Uterus (tissue), 3 donors: ENCODE measurements at regions not wholly inside any gene's neighbourhood (a gene's known extent, or its start where the extent isn't known, plus 50 kb on each side); places are given as distances from the start of the nearest gene placed in this dataset.
"Not testable (repeated sequence)": the region's sequence is repeated elsewhere in the genome, so short reads cannot be mapped to it uniquely, and the experiment has no call there.

Experiments used
- DNase-seq, 2 donors: peaks; one replicate each; pipeline ENCODE4 v3.0.0-alpha.2; 2019 to 2020
- H3K27ac ChIP-seq, 2 donors: fragments of 200-600 bp; sonication (generic); 1 replicate in 1 of 2; 2 replicates in 1 of 2; pipeline ENCODE4 v1.5.1; 2016 to 2018
- H3K27me3 ChIP-seq, 2 donors: fragments of 200-600 bp; sonication (generic); one replicate each; pipeline ENCODE4 v1.5.1; 2018 to 2019; ENCODE audit warnings: control low read depth in 1 of 2
- H3K36me3 ChIP-seq, 2 donors: fragments of 200-600 bp; sonication (generic); one replicate each; pipeline ENCODE4 v1.5.1; 2019; ENCODE audit warnings: control low read depth in 1 of 2
- H3K4me1 ChIP-seq, 2 donors: fragments of 200-600 bp; sonication (generic); one replicate each; pipeline ENCODE4 v1.5.1; 2018 to 2019; ENCODE audit warnings: control low read depth in 1 of 2
- H3K4me3 ChIP-seq, 2 donors: fragments of 200-600 bp; sonication (generic); 1 replicate in 1 of 2; 2 replicates in 1 of 2; pipeline ENCODE4 v1.5.1; 2018 to 2019; ENCODE audit warnings: mild to moderate bottlenecking in 1 of 2
- H3K9me3 ChIP-seq, 2 donors: fragments of 200-600 bp; sonication (generic); one replicate each; pipeline ENCODE4 v1.5.1; 2019; ENCODE audit warnings: control low read depth in 1 of 2
- CTCF ChIP-seq, 4 experiments: fragments of 200-600 bp in 2 of 4; fragments of 450-650 bp in 2 of 4; sonication (generic) in 2 of 4; IDR thresholded peaks; one replicate each; pipeline ENCODE4 v1.5.1; 2016 to 2019; ENCODE audit warnings: antibody characterized with exemption in 4 of 4, mild to moderate bottlenecking in 2 of 4, moderate library complexity in 1 of 4
- POLR2A ChIP-seq, 2 donors: fragments of 450-650 bp; IDR thresholded peaks; one replicate each; pipeline ENCODE4 v1.6.1; 2016; ENCODE audit warnings: antibody characterized with exemption in 2 of 2, mild to moderate bottlenecking in 1 of 2, moderate library complexity in 1 of 2
- intact Hi-C: fragments of 100-400 bp; cut with DNase I; formaldehyde crosslinking; loops from one replicate; pipeline ENCODE4 v1.15.1; 2023; ENCODE audit warnings: low total_unique reads
- donor health status: DM: yes; HTN: yes; CAD: no.

DNA sequence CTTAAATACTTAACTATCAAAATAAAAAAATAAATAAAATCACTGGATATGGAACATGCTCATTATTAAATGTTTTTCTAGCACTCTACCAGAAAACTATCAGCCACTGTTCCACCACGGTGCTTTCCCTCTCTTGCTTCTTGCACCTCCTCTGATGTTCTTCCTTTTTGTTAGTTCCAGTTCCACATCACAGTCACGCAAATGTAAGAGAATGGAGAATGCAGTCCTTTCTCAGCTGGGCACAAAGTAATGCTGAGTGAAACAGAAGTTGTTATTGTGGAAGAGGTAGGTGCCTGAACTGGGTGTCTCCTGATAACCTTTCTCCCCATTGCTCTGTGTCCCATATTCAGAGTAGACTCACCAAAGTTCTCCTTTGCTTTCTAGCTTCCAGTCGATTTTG, 1116.9 kb upstream of the TMEM132C start:
- Histone ChIP-seq H3K4me3 (no peak overlapping the region), H3K27ac (no peak overlapping the region), H3K4me1 (peaks cover 0 to 5% of the 10 kb centered on the region in 2 donors), H3K36me3 (no peaks in the 10 kb centered on the region), H3K27me3 (no peaks in the 10 kb centered on the region), H3K9me3 (no peaks in the 10 kb centered on the region)
- DNase-seq, result no peak
- intact Hi-C loops, result no loop called here
- TF ChIP-seq CTCF (IDR thresholded peaks at IDR 0.05) (no peak), POLR2A (IDR thresholded peaks at IDR 0.05) (no peak)

DNA sequence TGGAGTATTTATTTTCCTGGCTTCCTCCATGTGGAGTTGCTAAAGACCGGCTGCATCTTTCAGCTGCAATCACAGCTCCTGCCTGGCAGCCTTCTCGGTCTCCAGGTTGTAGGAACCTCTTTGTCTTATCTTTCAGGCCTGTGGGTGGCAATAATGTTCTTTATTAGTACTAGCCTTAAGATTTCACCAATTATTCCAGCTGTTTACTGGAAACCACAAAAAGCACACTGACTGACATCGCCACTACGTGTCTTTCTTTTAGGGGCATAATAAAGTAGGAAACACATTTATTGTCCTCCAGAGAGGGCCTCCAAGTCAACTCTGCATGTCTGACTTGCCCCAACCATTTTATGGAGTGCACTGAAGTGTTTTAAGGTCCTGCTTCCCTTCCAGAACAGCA, 1116.5 kb upstream of the TMEM132C start:
- Histone ChIP-seq H3K4me1 (peaks cover 0 to 5% of the 10 kb centered on the region in 2 donors), H3K27me3 (no peaks in the 10 kb centered on the region), H3K27ac (no peak overlapping the region), H3K9me3 (no peaks in the 10 kb centered on the region), H3K36me3 (no peaks in the 10 kb centered on the region), H3K4me3 (no peak overlapping the region)
- intact Hi-C loops, result no loop called here
- DNase-seq, result no peak
- TF ChIP-seq POLR2A (IDR thresholded peaks at IDR 0.05), result no peak
- no peak for TF ChIP-seq CTCF (IDR thresholded peaks at IDR 0.05)

DNA sequence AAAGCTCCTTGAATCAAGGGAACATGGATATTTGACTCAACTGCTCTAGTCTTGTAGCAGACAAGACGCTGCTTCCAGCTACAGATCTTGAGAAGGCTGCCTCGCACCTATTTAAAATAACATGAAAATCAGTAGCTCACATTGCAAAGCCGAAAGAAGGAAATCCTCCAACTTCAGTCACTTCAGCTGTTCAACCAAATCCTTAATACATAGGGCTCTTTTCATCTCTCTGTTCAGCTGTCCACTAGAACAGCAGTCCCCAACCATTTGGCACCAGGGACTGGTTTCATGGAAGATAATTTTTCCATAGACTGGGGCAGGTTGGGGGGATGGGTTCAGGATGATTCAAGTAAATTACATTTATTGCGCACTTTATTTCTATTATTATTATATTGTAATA, 1116.0 kb upstream of the TMEM132C start:
- TF ChIP-seq CTCF (IDR thresholded peaks at IDR 0.05) (no peak), POLR2A (IDR thresholded peaks at IDR 0.05) (no peak)
- intact Hi-C loops, result no loop called here
- no peak overlapping the region for H3K4me3 ChIP-seq
- no peaks in the 10 kb centered on the region for H3K27me3 ChIP-seq
- H3K27ac ChIP-seq, result no peak overlapping the region
- H3K36me3 ChIP-seq, result no peaks in the 10 kb centered on the region
- H3K4me1 ChIP-seq, result peaks cover 0 to 5% of the 10 kb centered on the region in 2 donors
- no peaks in the 10 kb centered on the region for H3K9me3 ChIP-seq
- DNase-seq, result no peak

DNA sequence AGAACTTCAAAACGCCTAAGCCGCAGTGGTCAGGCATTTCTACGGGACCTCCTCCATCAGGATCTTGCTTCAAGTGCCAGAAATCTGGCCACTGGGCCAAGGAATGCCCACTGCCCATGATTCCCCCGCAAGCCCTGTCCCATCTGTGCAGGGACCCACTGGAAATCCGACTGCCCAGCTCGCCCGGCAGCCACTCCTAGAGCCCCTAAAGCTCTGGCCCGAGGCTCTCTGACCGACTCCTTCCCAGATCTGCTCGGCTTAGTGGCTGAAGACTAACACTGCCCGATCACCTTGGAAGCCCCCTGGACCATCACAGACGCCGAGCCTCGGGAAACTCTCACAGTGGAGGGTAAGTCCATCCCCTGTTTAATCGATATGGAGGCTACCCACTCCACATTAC, 1113.0 kb upstream of the TMEM132C start:
- H3K4me3 ChIP-seq, result no peak overlapping the region
- H3K36me3 ChIP-seq, result no peaks in the 10 kb centered on the region
- no peak for DNase-seq
- H3K4me1 ChIP-seq, result no peaks in the 10 kb centered on the region
- no peak overlapping the region for H3K27ac ChIP-seq
- intact Hi-C loops, result no loop called here
- H3K27me3 ChIP-seq, result no peaks in the 10 kb centered on the region
- H3K9me3 ChIP-seq, result no peaks in the 10 kb centered on the region
- TF ChIP-seq POLR2A (IDR thresholded peaks at IDR 0.05), result no peak
- no peak for TF ChIP-seq CTCF (IDR thresholded peaks at IDR 0.05)

DNA sequence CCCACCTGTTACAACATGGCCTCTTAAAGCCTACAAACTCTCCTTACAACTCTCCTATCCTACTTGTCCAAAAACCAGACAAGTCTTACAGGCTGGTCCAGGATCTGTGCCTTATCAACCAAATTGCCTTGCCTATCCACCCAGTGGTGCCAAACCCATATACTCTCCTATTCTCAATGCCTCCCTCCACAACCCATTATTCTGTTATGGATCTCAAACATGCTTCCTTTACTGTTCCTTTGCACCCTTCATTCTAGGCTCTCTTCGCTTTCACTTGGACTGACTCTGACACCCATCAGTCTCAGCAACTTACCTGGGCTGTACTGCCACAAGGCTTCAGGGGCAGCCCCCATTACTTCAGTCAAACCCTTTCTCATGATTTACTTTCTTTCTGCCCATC, 1112.1 kb upstream of the TMEM132C start:
- H3K4me1 ChIP-seq, H3K36me3 ChIP-seq, H3K27ac ChIP-seq, H3K9me3 ChIP-seq, DNase-seq, intact Hi-C loops, H3K4me3 ChIP-seq, H3K27me3 ChIP-seq: not testable (repeated sequence)

- H3K27ac ChIP-seq, DNase-seq, H3K9me3 ChIP-seq, H3K4me1 ChIP-seq, intact Hi-C loops, H3K36me3 ChIP-seq, H3K27me3 ChIP-seq, H3K4me3 ChIP-seq: not testable (repeated sequence)
Measured at GRCh38 chr12:127155935-127156619, 1110.9 kb upstream of the TMEM132C start.

- H3K27me3 ChIP-seq, H3K4me3 ChIP-seq, H3K36me3 ChIP-seq, H3K4me1 ChIP-seq, H3K27ac ChIP-seq, H3K9me3 ChIP-seq, intact Hi-C loops, DNase-seq: not testable (repeated sequence)
Measured at GRCh38 chr12:127157501-127158366, 1109.2 kb upstream of the TMEM132C start.
